Activated T-cell treated with anti-CD3 and anti-CD28 coated beads, Interleukin-2, amount 50 U/mL, for 4 hours (primary cell): ENCODE measurements at regions not wholly inside any gene's neighbourhood (a gene's known extent, or its start where the extent isn't known, plus 50 kb on each side); places are given as distances from the start of the nearest gene placed in this dataset.
"Not testable (repeated sequence)": the region's sequence is repeated elsewhere in the genome, so short reads cannot be mapped to it uniquely, and the experiment has no call there.

Source experiments
- ATAC-seq, 2 donors: fragments of 200-7000 bp; cut with Tn5 transposase; one replicate each; pipeline ENCODE4 v1.10.0; 2021
- DNase-seq: peaks from one replicate; pipeline ENCODE4 v3.0.0-alpha.2; 2020
- H3K27me3 Mint-ChIP-seq: one replicate; pipeline ENCODE4 v1.8.0; 2021; ENCODE audit warnings: low read depth, mixed read lengths
- H3K36me3 Mint-ChIP-seq: one replicate; pipeline ENCODE4 v1.8.0; 2022; ENCODE audit warnings: mixed read lengths; ENCODE audit not compliant: insufficient read depth
- H3K4me1 Mint-ChIP-seq: one replicate; pipeline ENCODE4 v1.8.0; 2021; ENCODE audit warnings: low read depth, mixed read lengths
- H3K4me3 Mint-ChIP-seq: one replicate; pipeline ENCODE4 v1.8.0; 2021; ENCODE audit warnings: mild to moderate bottlenecking, moderate library complexity, mixed read lengths
- H3K9me3 Mint-ChIP-seq: one replicate; pipeline ENCODE4 v1.8.0; 2021; ENCODE audit warnings: mixed read lengths

- H3K4me1 Mint-ChIP-seq: no peaks in the 10 kb centered on the region
- no peak overlapping the region for H3K4me3 Mint-ChIP-seq
- H3K27me3 Mint-ChIP-seq: no peaks in the 10 kb centered on the region
- DNase-seq (no peak), ATAC-seq (no peak)
- no peaks in the 10 kb centered on the region for H3K9me3 Mint-ChIP-seq
- no peaks in the 10 kb centered on the region for H3K36me3 Mint-ChIP-seq
Measured at GRCh38 chrX:65971151-65971550, 68.7 kb downstream of the VSIG4 start.

DNA sequence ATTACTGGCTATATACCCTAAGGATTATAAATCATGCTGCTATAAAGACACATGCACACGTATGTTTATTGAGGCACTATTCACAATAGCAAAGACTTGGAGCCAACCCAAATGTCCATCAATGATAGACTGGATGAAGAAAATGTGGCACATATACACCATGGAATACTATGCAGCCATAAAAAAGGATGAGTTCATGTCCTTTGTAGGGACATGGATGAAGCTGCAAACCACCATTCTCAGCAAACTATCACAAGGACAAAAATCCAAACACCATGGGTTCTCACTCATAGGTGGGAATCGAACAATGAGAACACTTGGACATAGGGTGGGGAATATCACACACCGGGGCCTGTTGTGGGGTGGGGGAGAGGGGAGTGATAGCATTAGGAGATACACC is 72.7 kb downstream of the VSIG4 start:
- not testable (repeated sequence) for H3K27me3 Mint-ChIP-seq, DNase-seq, H3K4me3 Mint-ChIP-seq, H3K36me3 Mint-ChIP-seq, ATAC-seq, H3K4me1 Mint-ChIP-seq, H3K9me3 Mint-ChIP-seq

- no peak for DNase-seq
- Mint-ChIP-seq H3K9me3 (peaks cover 4% of the 10 kb centered on the region), H3K4me1 (no peaks in the 10 kb centered on the region), H3K4me3 (no peak overlapping the region), H3K36me3 (no peaks in the 10 kb centered on the region), H3K27me3 (no peaks in the 10 kb centered on the region)
- no peak for ATAC-seq
Measured at GRCh38 chrX:65961714-65962113, 78.2 kb downstream of the VSIG4 start.

- DNase-seq (no peak), ATAC-seq (no peak)
- Mint-ChIP-seq H3K27me3 (no peaks in the 10 kb centered on the region), H3K36me3 (no peaks in the 10 kb centered on the region), H3K4me1 (peaks cover 15% of the 10 kb centered on the region), H3K9me3 (peaks cover 11% of the 10 kb centered on the region), H3K4me3 (no peak overlapping the region)
Measured at GRCh38 chrX:65948103-65948502, 91.8 kb downstream of the VSIG4 start.

GRCh38 chrX:65941775-65942174 is 98.1 kb downstream of the VSIG4 start:
- Mint-ChIP-seq H3K4me3 (no peak overlapping the region), H3K36me3 (no peaks in the 10 kb centered on the region), H3K27me3 (no peaks in the 10 kb centered on the region), H3K4me1 (peaks cover 12% of the 10 kb centered on the region), H3K9me3 (peaks cover 14% of the 10 kb centered on the region)
- DNase-seq (no peak), ATAC-seq (no peak)

GRCh38 chrX:65933085-65933589 is 106.7 kb downstream of the VSIG4 start:
- H3K36me3 Mint-ChIP-seq: peaks cover 3% of the 10 kb centered on the region
- DNase-seq (no peak), ATAC-seq (peak in 1 of 2 donors; percentile 10)
- no peaks in the 10 kb centered on the region for H3K27me3 Mint-ChIP-seq
- H3K9me3 Mint-ChIP-seq: peaks cover 4% of the 10 kb centered on the region
- no peak overlapping the region for H3K4me3 Mint-ChIP-seq
- H3K4me1 Mint-ChIP-seq: peaks cover 7% of the 10 kb centered on the region

DNA sequence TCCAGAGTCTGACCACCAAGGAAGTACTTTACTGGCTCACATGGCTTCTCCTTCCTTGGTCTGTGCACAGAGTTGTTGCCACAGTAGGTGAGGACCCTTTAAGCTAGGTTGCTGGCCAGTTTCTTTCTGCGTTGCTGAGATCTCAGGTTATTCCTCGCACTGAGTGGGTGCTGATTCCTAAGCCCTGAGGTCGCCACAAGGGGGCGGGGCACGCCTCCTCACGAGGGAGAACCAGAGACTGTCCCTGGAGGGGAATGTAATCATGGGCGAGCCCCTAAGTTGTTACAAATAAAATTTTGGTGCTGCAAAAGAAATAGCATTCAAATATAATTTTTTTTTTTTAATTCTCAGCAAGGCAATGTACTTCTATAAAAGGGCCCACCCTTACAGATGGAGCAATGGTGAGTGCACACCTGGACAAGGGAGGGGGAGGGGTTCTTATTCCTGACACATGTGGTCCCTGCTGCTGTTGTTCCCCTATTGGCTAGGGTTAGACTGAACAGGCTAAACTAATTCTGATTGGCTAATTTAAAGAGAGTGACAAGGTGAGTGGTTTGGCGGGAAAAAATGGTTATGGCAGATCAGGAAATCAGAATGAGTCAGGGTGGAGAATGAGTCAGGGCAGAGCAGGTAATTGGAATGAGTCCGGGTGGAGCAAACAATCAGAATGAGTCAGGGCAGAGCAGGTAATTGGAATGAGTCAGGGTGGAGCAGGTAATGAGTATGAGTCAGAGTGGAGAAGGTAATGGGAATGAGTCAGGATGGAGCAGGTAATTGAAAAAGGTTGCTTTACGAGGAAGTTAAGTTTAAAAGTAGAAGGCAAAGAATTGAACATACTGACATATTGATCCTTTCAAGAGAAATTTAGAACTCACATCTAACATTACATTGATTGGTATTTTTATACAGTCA is 107.5 kb downstream of the VSIG4 start:
- Mint-ChIP-seq H3K36me3 (peaks cover 3% of the 10 kb centered on the region), H3K9me3 (peaks cover 4% of the 10 kb centered on the region), H3K4me1 (peaks cover 11% of the 10 kb centered on the region), H3K27me3 (no peaks in the 10 kb centered on the region), H3K4me3 (no peak overlapping the region)
- DNase-seq (peak; percentile 9), ATAC-seq (peak; percentile 87 to 98)

- Mint-ChIP-seq H3K27me3 (no peaks in the 10 kb centered on the region), H3K4me1 (peaks cover 47% of the 10 kb centered on the region), H3K4me3 (no peak overlapping the region), H3K36me3 (peaks cover 3% of the 10 kb centered on the region), H3K9me3 (peaks cover 4% of the 10 kb centered on the region)
- no peak for ATAC-seq
- no peak for DNase-seq
Measured at GRCh38 chrX:65928522-65928921, 111.4 kb downstream of the VSIG4 start.

DNA sequence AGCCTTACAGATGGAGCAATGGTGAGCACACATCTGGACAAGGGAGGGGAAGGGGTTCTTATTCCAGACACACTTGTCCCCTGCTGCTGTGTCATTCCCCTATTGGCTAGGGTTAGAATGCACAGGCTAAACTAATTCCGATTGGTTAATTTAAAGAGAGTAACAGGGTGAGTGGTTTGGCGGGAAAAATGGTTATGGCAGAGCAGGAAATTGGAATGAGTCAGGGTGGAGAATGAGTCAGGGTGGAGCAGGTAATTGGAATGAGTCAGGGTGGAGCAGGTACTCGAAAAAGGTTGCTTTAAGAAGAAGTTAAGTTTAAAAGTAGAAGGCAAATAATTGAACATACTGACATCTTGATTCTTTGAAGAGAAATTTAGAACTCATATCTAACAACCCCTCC is 112.5 kb downstream of the VSIG4 start:
- H3K27me3 Mint-ChIP-seq, H3K36me3 Mint-ChIP-seq, DNase-seq, ATAC-seq, H3K4me3 Mint-ChIP-seq, H3K9me3 Mint-ChIP-seq: not testable (repeated sequence)
- H3K4me1 Mint-ChIP-seq: peaks cover 52% of the 10 kb centered on the region

- Mint-ChIP-seq H3K9me3 (no peaks in the 10 kb centered on the region), H3K4me3 (peak overlapping the region; percentile 45), H3K36me3 (no peaks in the 10 kb centered on the region), H3K27me3 (no peaks in the 10 kb centered on the region), H3K4me1 (peaks cover 58% of the 10 kb centered on the region)
- ATAC-seq (peak; percentile 58 to 84), DNase-seq (peak; percentile 13)
Measured at GRCh38 chrX:65926095-65927019, 113.5 kb downstream of the VSIG4 start.

- Mint-ChIP-seq H3K4me1 (peaks cover 61% of the 10 kb centered on the region), H3K36me3 (no peaks in the 10 kb centered on the region), H3K27me3 (no peaks in the 10 kb centered on the region), H3K9me3 (no peaks in the 10 kb centered on the region), H3K4me3 (peak overlapping the region; percentile 45)
- DNase-seq (no peak), ATAC-seq (no peak)
Measured at GRCh38 chrX:65925592-65925991, 114.3 kb downstream of the VSIG4 start.

GRCh38 chrX:65925005-65925404 is 114.9 kb downstream of the VSIG4 start:
- no peaks in the 10 kb centered on the region for H3K27me3 Mint-ChIP-seq
- H3K36me3 Mint-ChIP-seq: no peaks in the 10 kb centered on the region
- DNase-seq (no peak), ATAC-seq (no peak)
- no peak overlapping the region for H3K4me3 Mint-ChIP-seq
- H3K4me1 Mint-ChIP-seq: peaks cover 64% of the 10 kb centered on the region
- no peaks in the 10 kb centered on the region for H3K9me3 Mint-ChIP-seq

DNA sequence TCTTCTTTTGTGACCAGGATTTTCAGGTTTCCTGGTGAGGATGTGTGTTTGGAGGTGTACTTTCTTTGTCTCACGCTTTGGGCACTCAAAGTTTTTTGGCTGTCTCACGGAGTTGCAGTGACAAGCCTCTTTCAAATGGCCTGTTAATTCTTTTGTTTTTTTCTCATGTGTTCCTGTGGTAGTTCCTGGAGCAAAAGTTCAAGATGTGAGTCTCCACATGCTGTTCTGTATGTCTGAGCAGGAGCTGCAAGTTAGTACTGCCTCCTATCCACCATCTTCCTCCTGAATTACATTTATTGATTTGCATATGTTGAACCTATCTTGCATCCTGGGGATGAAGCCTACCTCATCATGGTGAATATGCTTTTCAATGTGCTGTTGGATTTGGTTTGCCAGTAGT is 118.5 kb downstream of the VSIG4 start:
- Mint-ChIP-seq H3K4me1 (peaks cover 53% of the 10 kb centered on the region), H3K36me3 (no peaks in the 10 kb centered on the region), H3K27me3 (no peaks in the 10 kb centered on the region), H3K4me3 (no peak overlapping the region), H3K9me3 (no peaks in the 10 kb centered on the region)
- no peak for ATAC-seq
- DNase-seq: no peak

DNA sequence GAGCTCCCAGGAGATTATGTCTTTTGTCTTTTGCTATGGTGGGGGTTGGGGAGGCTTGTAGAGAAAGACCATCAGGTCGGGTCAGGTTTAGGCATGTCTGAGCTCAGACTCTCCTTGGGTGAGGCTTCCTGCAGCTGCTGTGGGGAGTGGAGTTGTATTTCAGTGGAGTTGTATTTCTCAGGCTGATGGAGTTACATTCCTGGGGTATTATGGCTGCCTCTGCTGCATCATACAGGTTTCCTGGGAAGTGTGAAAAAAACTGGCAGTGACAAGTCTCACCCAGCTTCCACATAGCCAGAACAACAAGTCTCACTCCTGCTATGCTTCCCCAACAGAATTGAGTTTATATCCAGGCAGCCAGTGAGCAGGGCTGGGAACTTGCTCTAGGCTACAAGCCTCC is 119.3 kb downstream of the VSIG4 start:
- no peaks in the 10 kb centered on the region for H3K9me3 Mint-ChIP-seq
- DNase-seq (no peak), ATAC-seq (no peak)
- H3K4me1 Mint-ChIP-seq: peaks cover 45% of the 10 kb centered on the region
- H3K36me3 Mint-ChIP-seq: no peaks in the 10 kb centered on the region
- no peaks in the 10 kb centered on the region for H3K27me3 Mint-ChIP-seq
- no peak overlapping the region for H3K4me3 Mint-ChIP-seq
